Thoracic aorta (tissue), 2 donors: ENCODE measurements at regions not wholly inside any gene's neighbourhood (a gene's known extent, or its start where the extent isn't known, plus 50 kb on each side); places are given as distances from the start of the nearest gene placed in this dataset.

Experiments
- ATAC-seq: fragments of 150-250 bp; one replicate; pipeline ENCODE4 v1.8.0; 2017; ENCODE audit warnings: low read depth; ENCODE audit not compliant: insufficient number of reproducible peaks, low FRiP score
- DNase-seq: peaks from one replicate; pipeline ENCODE4 v3.0.0-alpha.2; 2020; ENCODE audit warnings: low spot score
- H3K27ac ChIP-seq, 2 donors: fragments of 200-600 bp; sonication (generic); 1 replicate in 1 of 2; 2 replicates in 1 of 2; pipeline ENCODE4 v1.5.1; 2016; ENCODE audit warnings: mild to moderate bottlenecking in 2 of 2, moderate library complexity in 2 of 2
- H3K27me3 ChIP-seq: fragments of 200-600 bp; sonication (generic); replicated peaks from 2 replicates; pipeline ENCODE4 v1.6.0; 2016; ENCODE audit warnings: mild to moderate bottlenecking; ENCODE audit not compliant: insufficient read depth
- H3K36me3 ChIP-seq: fragments of 200-600 bp; sonication (generic); one replicate; pipeline ENCODE4 v1.5.1; 2016
- H3K4me1 ChIP-seq, 2 donors: fragments of 200-600 bp; sonication (generic); 1 replicate in 1 of 2; 2 replicates in 1 of 2; pipeline versions ENCODE4 v1.5.1 to v1.6.0; 2016; ENCODE audit warnings: low read depth in 2 of 2, mild to moderate bottlenecking in 1 of 2; ENCODE audit not compliant: control insufficient read depth in 1 of 2
- H3K4me3 ChIP-seq: fragments of 200-600 bp; sonication (generic); 2 replicates; pipeline ENCODE4 v1.5.1; 2016; ENCODE audit warnings: mild to moderate bottlenecking
- H3K9me3 ChIP-seq: fragments of 200-600 bp; sonication (generic); 2 replicates; pipeline ENCODE4 v1.5.1; 2016
- CTCF ChIP-seq: fragments of 200-600 bp; sonication (generic); IDR thresholded peaks from one replicate; pipeline ENCODE4 v1.5.1; 2019; ENCODE audit warnings: antibody characterized with exemption

GRCh38 chr5:5586721-5587120 is 164.2 kb downstream of the ICE1 start:
- peaks cover 0 to 2% of the 10 kb centered on the region in 2 donors for H3K4me1 ChIP-seq
- no peak overlapping the region for H3K4me3 ChIP-seq
- TF ChIP-seq CTCF = no peak
- no peak overlapping the region for H3K27ac ChIP-seq
- no peaks in the 10 kb centered on the region for H3K27me3 ChIP-seq
- ATAC-seq (no peak), DNase-seq (no peak)
- H3K9me3 ChIP-seq = no peaks in the 10 kb centered on the region
- no peaks in the 10 kb centered on the region for H3K36me3 ChIP-seq

- no peak for DNase-seq
- Histone ChIP-seq H3K36me3 (no peaks in the 10 kb centered on the region), H3K27me3 (no peaks in the 10 kb centered on the region), H3K9me3 (no peaks in the 10 kb centered on the region), H3K4me3 (no peak overlapping the region), H3K27ac (no peak overlapping the region), H3K4me1 (no peaks in the 10 kb centered on the region)
- ATAC-seq = no peak
- no peak for TF ChIP-seq CTCF
Measured at GRCh38 chr5:5585751-5586341, 163.4 kb downstream of the ICE1 start.

- Histone ChIP-seq H3K4me3 (no peak overlapping the region), H3K36me3 (no peaks in the 10 kb centered on the region), H3K27ac (no peak overlapping the region), H3K4me1 (no peaks in the 10 kb centered on the region), H3K27me3 (no peaks in the 10 kb centered on the region), H3K9me3 (no peaks in the 10 kb centered on the region)
- DNase-seq (no peak), ATAC-seq (no peak)
- TF ChIP-seq CTCF = no peak
Measured at GRCh38 chr5:5584751-5585150, 162.3 kb downstream of the ICE1 start.

GRCh38 chr5:5584236-5584745 is 161.8 kb downstream of the ICE1 start:
- Histone ChIP-seq H3K27ac (no peak overlapping the region), H3K36me3 (no peaks in the 10 kb centered on the region), H3K27me3 (no peaks in the 10 kb centered on the region), H3K4me3 (no peak overlapping the region), H3K9me3 (no peaks in the 10 kb centered on the region), H3K4me1 (no peaks in the 10 kb centered on the region)
- no peak for DNase-seq
- no peak for TF ChIP-seq CTCF
- no peak for ATAC-seq

- no peaks in the 10 kb centered on the region for H3K4me1 ChIP-seq
- no peaks in the 10 kb centered on the region for H3K9me3 ChIP-seq
- no peaks in the 10 kb centered on the region for H3K36me3 ChIP-seq
- H3K4me3 ChIP-seq = no peak overlapping the region
- H3K27ac ChIP-seq = no peak overlapping the region
- no peak for TF ChIP-seq CTCF
- DNase-seq (no peak), ATAC-seq (no peak)
- no peaks in the 10 kb centered on the region for H3K27me3 ChIP-seq
Measured at GRCh38 chr5:5583832-5584231, 161.4 kb downstream of the ICE1 start.
